ENCODE measurements at regions not wholly inside any gene's neighbourhood (a gene's known extent, or its start where the extent isn't known, plus 50 kb on each side); places are given as distances from the start of the nearest gene placed in this dataset.

DNA sequence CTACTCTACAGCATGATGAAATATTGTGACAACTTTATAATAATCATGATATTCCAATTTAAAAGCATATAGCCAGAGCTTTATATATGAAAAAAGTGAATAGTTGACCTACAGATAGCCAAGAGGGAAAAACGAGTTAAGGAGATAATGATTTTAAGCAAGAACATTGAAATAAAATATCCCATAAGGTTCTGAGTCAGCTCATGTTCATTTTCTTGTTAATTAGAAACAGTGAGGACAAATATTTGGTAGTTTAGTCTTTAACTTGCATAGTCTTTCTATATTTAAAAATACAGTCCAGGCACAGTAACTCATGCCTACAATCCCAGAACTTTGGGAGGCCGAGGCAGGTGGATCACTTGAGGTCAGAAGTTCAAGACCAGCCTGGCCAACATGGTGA is 55.8 kb upstream of the CDH6 start:
- no peak for ATAC-seq
- Histone ChIP-seq H3K4me3 (no peak overlapping the region), H3K4me1 (no peaks in the 10 kb centered on the region), H3K27ac (no peak overlapping the region), H3K36me3 (replicated peaks in 1 of 2; ENCODE audit: insufficient read depth in 1 of 2, low read depth in 2 of 2) (no peaks in the 10 kb centered on the region), H3K27me3 (no peaks in the 10 kb centered on the region), H3K9me3 (no peaks in the 10 kb centered on the region)
- intact Hi-C loops (cut with DNase I): no loop called here
- TF ChIP-seq, protein P1, sequence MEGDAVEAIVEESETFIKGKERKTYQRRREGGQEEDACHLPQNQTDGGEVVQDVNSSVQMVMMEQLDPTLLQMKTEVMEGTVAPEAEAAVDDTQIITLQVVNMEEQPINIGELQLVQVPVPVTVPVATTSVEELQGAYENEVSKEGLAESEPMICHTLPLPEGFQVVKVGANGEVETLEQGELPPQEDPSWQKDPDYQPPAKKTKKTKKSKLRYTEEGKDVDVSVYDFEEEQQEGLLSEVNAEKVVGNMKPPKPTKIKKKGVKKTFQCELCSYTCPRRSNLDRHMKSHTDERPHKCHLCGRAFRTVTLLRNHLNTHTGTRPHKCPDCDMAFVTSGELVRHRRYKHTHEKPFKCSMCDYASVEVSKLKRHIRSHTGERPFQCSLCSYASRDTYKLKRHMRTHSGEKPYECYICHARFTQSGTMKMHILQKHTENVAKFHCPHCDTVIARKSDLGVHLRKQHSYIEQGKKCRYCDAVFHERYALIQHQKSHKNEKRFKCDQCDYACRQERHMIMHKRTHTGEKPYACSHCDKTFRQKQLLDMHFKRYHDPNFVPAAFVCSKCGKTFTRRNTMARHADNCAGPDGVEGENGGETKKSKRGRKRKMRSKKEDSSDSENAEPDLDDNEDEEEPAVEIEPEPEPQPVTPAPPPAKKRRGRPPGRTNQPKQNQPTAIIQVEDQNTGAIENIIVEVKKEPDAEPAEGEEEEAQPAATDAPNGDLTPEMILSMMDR (IDR thresholded peaks at IDR 0.05): no peak
- no peak for TF ChIP-seq POLR2A (IDR thresholded peaks at IDR 0.05)
- DNase-seq: no peak
- WGBS, 2 donors: 48 to 59% methylated on average over 2 of the region's 2 CpGs

DNA sequence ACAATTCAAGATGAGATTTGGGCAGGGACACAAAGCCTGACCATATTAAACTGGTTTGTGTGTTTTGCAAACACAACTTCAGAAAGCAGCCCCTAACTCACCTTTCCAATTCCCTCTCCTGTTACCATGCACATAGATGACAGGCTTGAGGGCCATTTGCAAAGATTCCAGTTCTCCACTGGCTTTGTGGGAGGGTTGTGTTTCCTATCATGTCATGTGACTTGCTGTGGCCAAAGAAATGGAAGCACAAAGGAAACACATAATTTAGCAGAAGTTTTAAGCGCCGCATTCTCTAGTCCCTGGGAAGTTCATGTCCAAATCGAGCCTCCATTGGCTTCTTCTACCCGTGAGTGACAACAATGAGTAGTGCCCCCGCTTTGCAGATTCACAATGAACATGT is 57.9 kb upstream of the CDH6 start:
- H3K27ac ChIP-seq: no peak overlapping the region
- H3K9me3 ChIP-seq: no peaks in the 10 kb centered on the region
- TF ChIP-seq POLR2A (IDR thresholded peaks at IDR 0.05): no peak
- TF ChIP-seq, protein P1 (IDR thresholded peaks at IDR 0.05): no peak
- ATAC-seq (no peak), DNase-seq (no peak)
- no peaks in the 10 kb centered on the region for H3K4me1 ChIP-seq
- WGBS, 2 donors: 56 to 76% methylated on average over 5 of the region's 5 CpGs
- H3K27me3 ChIP-seq: no peaks in the 10 kb centered on the region
- no peak overlapping the region for H3K4me3 ChIP-seq
- intact Hi-C loops (cut with DNase I): no loop called here
- no peaks in the 10 kb centered on the region for H3K36me3 ChIP-seq (replicated peaks in 1 of 2; ENCODE audit: insufficient read depth in 1 of 2, low read depth in 2 of 2)

DNA sequence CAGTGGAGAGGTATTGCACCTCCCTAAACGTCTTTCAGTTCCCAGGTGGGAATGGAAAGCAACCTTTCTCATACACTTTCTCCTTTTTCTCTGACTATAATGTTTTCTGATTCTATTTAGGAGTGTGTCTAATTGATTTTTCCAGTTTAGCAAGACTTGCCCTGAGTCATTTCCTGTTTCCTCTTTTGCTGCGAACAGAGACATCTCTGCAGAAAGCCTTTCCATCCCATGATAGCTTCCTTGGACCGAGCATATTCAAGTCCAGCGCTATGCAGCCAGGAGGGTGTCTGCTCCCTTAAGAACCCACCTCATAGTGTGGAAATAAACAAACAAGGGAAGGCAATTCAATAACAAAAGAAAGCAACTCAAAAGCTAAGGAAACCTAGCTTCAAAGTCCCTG is 60.0 kb upstream of the CDH6 start:
- WGBS, 2 donors: 34 to 54% methylated on average over 4 of the region's 4 CpGs

DNA sequence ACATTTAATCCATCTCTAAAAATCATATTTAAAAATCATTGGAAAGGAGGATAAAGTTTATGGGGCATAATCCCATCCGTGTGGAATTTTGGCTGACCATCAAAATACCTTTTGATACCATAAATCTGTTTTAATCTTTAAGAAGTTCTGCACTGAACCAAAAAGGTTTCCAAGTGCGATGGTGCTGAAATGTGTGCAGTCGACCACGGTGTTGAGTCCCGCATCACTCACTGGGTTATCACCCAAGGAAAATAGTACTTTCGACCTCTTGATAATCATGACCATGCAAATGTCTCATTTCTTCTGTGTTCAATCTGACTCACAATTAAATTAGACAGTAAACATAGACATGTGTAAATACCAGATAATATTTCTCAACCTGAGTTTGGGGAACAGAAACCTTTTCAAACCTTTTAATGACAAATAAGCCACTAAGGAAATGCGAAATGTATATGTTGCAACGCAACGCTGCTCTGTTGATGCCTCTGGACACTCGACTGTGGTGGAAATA is 62.0 kb upstream of the CDH6 start:
- TF ChIP-seq, protein P1 (IDR thresholded peaks at IDR 0.05): no peak
- TF ChIP-seq POLR2A (IDR thresholded peaks at IDR 0.05): no peak
- no peak overlapping the region for H3K4me3 ChIP-seq
- DNase-seq: no peak
- no peaks in the 10 kb centered on the region for H3K27me3 ChIP-seq
- no peak for ATAC-seq
- H3K27ac ChIP-seq: no peak overlapping the region
- no peaks in the 10 kb centered on the region for H3K4me1 ChIP-seq
- WGBS, 2 donors: 56% methylated on average over 10 of the region's 10 CpGs
- H3K9me3 ChIP-seq: no peaks in the 10 kb centered on the region
- H3K36me3 ChIP-seq (replicated peaks in 1 of 2; ENCODE audit: insufficient read depth in 1 of 2, low read depth in 2 of 2): no peaks in the 10 kb centered on the region
- intact Hi-C loops (cut with DNase I): no loop called here

More for the DNA sequence above, 60.0 kb upstream of the CDH6 start:
- Histone ChIP-seq H3K27me3 (no peaks in the 10 kb centered on the region), H3K36me3 (replicated peaks in 1 of 2; ENCODE audit: insufficient read depth in 1 of 2, low read depth in 2 of 2) (no peaks in the 10 kb centered on the region), H3K4me1 (no peaks in the 10 kb centered on the region), H3K9me3 (no peaks in the 10 kb centered on the region), H3K4me3 (no peak overlapping the region), H3K27ac (no peak overlapping the region)
- intact Hi-C loops (cut with DNase I): no loop called here
- DNase-seq: no peak
- no peak for ATAC-seq
- no peak for TF ChIP-seq POLR2A (IDR thresholded peaks at IDR 0.05)
- TF ChIP-seq, protein P1 (IDR thresholded peaks at IDR 0.05): no peak

DNA sequence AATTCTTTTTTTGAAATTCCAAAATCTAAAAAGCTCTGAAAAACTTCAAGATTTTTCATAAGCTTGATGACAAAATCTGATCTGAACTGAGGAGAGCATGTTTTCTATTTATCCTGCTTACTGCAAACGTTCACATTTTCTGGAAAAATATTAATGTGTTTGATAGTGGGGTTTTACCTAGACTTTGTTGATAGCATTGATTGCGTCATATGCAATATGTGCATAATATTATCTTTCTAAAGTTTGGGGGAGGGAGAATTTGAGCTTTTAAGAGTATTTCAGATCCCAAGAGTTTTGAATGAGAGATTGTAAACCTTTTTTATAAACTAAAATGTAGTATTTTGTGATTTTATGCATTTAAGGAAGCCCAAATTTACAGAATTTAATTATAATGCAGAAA is 62.8 kb upstream of the CDH6 start:
- Histone ChIP-seq H3K9me3 (no peaks in the 10 kb centered on the region), H3K4me3 (no peak overlapping the region), H3K27ac (no peak overlapping the region), H3K36me3 (replicated peaks in 1 of 2; ENCODE audit: insufficient read depth in 1 of 2, low read depth in 2 of 2) (no peaks in the 10 kb centered on the region), H3K4me1 (no peaks in the 10 kb centered on the region), H3K27me3 (no peaks in the 10 kb centered on the region)
- ATAC-seq: no peak
- no peak for DNase-seq
- 41 to 44% methylated on average over 2 of the region's 2 CpGs for WGBS, 2 donors
- no peak for TF ChIP-seq POLR2A (IDR thresholded peaks at IDR 0.05)
- TF ChIP-seq, protein P1 (IDR thresholded peaks at IDR 0.05): no peak
- intact Hi-C loops (cut with DNase I): no loop called here

Measured in body of pancreas (tissue), 4 donors.